HUES48 (cell line): ENCODE measurements at regions not wholly inside any gene's neighbourhood (a gene's known extent, or its start where the extent isn't known, plus 50 kb on each side); places are given as distances from the start of the nearest gene placed in this dataset.
"Not testable (repeated sequence)": the region's sequence is repeated elsewhere in the genome, so short reads cannot be mapped to it uniquely, and the experiment has no call there.

Experiments used
- H3K27ac ChIP-seq: one replicate; pipeline ENCODE4 v1.7.0; 2013; ENCODE audit warnings: low read depth, low read length, inconsistent platforms
- H3K27me3 ChIP-seq: 2 replicates; pipeline ENCODE4 v1.6.1; 2013; ENCODE audit warnings: mild to moderate bottlenecking, low read length; ENCODE audit not compliant: control insufficient read depth, insufficient read depth
- H3K36me3 ChIP-seq: 2 replicates; pipeline ENCODE4 v1.6.1; 2013; ENCODE audit warnings: low read length; ENCODE audit not compliant: control insufficient read depth, insufficient read depth
- H3K4me1 ChIP-seq: 2 replicates; pipeline ENCODE4 v1.6.1; 2013; ENCODE audit warnings: mild to moderate bottlenecking, low read length; ENCODE audit not compliant: control insufficient read depth, insufficient read depth
- H3K4me3 ChIP-seq: 2 replicates; pipeline ENCODE4 v1.5.1; 2013; ENCODE audit warnings: mild to moderate bottlenecking, low read depth, low read length
- H3K9ac ChIP-seq: 2 replicates; pipeline ENCODE4 v1.6.1; 2013; ENCODE audit warnings: mild to moderate bottlenecking, low read depth, low read length, moderate library complexity
- H3K9me3 ChIP-seq: 2 replicates; pipeline ENCODE4 v1.6.1; 2013; ENCODE audit warnings: low read length; ENCODE audit not compliant: control insufficient read depth, insufficient read depth

- not testable (repeated sequence) for H3K27ac ChIP-seq, H3K36me3 ChIP-seq, H3K4me1 ChIP-seq, H3K9ac ChIP-seq, H3K9me3 ChIP-seq, H3K27me3 ChIP-seq, H3K4me3 ChIP-seq
Measured at GRCh38 chr2:194021130-194021529, 1635.9 kb upstream of the SLC39A10 start.

DNA sequence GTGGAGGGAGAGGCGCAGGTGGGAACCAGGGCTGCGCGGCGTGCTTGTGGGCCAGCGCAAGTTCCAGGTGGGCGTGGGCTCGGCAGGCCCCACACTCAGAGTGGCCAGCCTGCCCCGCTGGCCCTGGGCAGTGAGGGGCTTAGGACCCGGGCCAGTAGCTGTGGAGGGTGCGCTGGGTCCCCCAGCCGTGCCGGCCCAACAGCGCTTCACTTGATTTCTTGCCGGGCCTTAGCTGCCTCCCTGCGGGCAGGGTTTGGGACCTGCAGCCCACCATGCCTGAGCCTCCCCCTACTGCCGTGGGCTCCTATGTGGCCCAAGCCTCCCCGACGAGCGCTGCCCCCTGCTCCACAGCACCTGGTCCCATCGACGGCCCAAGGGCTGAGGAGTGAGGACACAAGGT lies 1636.9 kb upstream of the SLC39A10 start:
- H3K9ac ChIP-seq: no peak overlapping the region
- peaks cover 7% of the 10 kb centered on the region; the same call in 1 of the 2 replicates for H3K4me1 ChIP-seq
- H3K9me3 ChIP-seq: no peaks in the 10 kb centered on the region
- no peaks in the 10 kb centered on the region for H3K36me3 ChIP-seq
- no peaks in the 10 kb centered on the region for H3K27me3 ChIP-seq
- no peak overlapping the region for H3K27ac ChIP-seq
- H3K4me3 ChIP-seq: no peak overlapping the region

GRCh38 chr2:194015751-194016150 lies 1641.3 kb upstream of the SLC39A10 start:
- no peak overlapping the region for H3K9ac ChIP-seq
- H3K4me1 ChIP-seq: peaks cover 7% of the 10 kb centered on the region; the same call in 1 of the 2 replicates
- H3K36me3 ChIP-seq: no peaks in the 10 kb centered on the region
- no peak overlapping the region for H3K27ac ChIP-seq
- no peaks in the 10 kb centered on the region for H3K27me3 ChIP-seq
- H3K9me3 ChIP-seq: no peaks in the 10 kb centered on the region
- H3K4me3 ChIP-seq: no peak overlapping the region

- Histone ChIP-seq H3K4me1 (peaks cover 7% of the 10 kb centered on the region; the same call in 1 of the 2 replicates), H3K27me3 (no peaks in the 10 kb centered on the region), H3K4me3 (no peak overlapping the region), H3K36me3 (no peaks in the 10 kb centered on the region), H3K9me3 (no peaks in the 10 kb centered on the region), H3K9ac (no peak overlapping the region), H3K27ac (no peak overlapping the region)
Measured at GRCh38 chr2:194014639-194015038, 1642.4 kb upstream of the SLC39A10 start.

DNA sequence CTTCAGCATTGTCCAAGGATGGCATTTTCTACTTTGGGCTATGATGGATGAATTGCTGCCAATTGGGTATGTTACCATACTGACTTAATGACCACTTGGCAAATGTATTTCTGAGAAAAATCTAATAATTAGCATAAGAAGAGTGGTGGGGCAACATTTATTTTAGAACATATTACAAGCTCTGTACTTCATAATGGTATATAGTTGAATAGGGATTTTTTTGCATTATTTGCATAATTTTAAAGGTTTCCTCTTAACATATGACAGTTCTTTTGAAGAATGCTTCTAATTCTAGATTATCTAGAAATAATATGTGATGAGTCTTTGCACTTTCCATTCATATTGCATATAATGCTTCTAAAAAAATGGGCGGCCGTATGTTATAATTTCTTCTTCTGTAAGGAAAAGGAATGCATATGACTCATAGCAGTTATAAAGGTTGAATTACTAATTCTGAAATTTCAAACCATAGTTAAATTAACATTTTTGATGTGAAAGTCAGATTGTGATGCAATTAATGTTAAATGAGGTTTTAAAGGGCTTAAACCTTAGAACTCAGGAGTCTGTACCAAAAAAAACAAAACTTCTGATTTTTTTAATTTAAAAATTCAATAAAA lies 1652.3 kb upstream of the SLC39A10 start:
- H3K4me1 ChIP-seq: no peaks in the 10 kb centered on the region
- peaks cover 11% of the 10 kb centered on the region for H3K9me3 ChIP-seq
- H3K9ac ChIP-seq: no peak overlapping the region
- H3K27ac ChIP-seq: no peak overlapping the region
- no peaks in the 10 kb centered on the region for H3K36me3 ChIP-seq
- H3K4me3 ChIP-seq: no peak overlapping the region
- no peaks in the 10 kb centered on the region for H3K27me3 ChIP-seq

- Histone ChIP-seq H3K36me3 (no peaks in the 10 kb centered on the region), H3K9ac (no peak overlapping the region), H3K27me3 (no peaks in the 10 kb centered on the region), H3K27ac (no peak overlapping the region), H3K4me3 (no peak overlapping the region), H3K9me3 (peaks cover 11% of the 10 kb centered on the region), H3K4me1 (no peaks in the 10 kb centered on the region)
Measured at GRCh38 chr2:194003911-194004310, 1653.1 kb upstream of the SLC39A10 start.

GRCh38 chr2:194002699-194003368 lies 1654.2 kb upstream of the SLC39A10 start:
- no peaks in the 10 kb centered on the region for H3K4me1 ChIP-seq
- no peaks in the 10 kb centered on the region for H3K36me3 ChIP-seq
- H3K27me3 ChIP-seq: no peaks in the 10 kb centered on the region
- no peak overlapping the region for H3K9ac ChIP-seq
- H3K4me3 ChIP-seq: no peak overlapping the region
- H3K9me3 ChIP-seq: peaks cover 11% of the 10 kb centered on the region
- no peak overlapping the region for H3K27ac ChIP-seq

DNA sequence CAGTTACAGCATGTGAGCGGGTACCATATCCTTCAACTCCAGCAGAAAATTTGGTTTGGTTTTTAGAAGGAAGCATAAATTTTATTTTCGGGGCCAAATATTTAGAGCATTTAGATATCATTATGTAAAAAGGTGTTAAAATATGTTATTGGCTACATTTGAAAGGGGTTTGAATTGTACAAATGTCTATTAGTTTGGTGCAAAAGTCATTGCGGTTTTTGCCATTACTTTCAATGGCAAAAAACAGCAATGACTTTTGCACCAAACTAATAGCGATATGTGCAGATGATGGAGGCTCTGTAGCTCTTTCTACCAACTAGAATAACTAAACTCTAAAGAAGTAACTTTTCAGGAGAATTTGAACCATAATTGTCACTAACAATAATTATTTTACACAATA lies 1666.2 kb upstream of the SLC39A10 start:
- Histone ChIP-seq H3K4me1 (no peaks in the 10 kb centered on the region; the same call in 1 of the 2 replicates), H3K27ac (no peak overlapping the region), H3K36me3 (no peaks in the 10 kb centered on the region)

DNA sequence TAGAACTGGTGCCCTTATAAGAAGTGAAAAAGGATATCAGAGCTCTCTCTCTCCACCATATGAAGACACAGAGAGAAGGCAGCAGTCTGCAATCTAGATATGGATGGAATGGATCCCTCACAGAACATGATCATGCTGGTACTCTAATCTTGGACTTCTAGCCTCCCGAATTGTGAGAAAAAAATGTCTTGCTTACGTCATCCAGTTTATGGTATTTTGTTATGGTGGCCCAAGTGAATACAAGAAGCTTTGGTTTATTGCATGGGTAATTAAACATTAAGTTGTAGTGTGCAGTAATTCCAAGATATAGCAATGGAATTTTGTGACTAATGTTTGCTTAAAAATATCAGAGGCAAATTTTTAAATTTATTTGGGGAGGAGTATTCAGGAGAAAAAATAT lies 1667.4 kb upstream of the SLC39A10 start:
- no peaks in the 10 kb centered on the region for H3K36me3 ChIP-seq
- H3K4me1 ChIP-seq: no peaks in the 10 kb centered on the region; the same call in 1 of the 2 replicates
- no peaks in the 10 kb centered on the region for H3K27me3 ChIP-seq
- H3K9ac ChIP-seq: no peak overlapping the region
- H3K27ac ChIP-seq: no peak overlapping the region
- no peak overlapping the region for H3K4me3 ChIP-seq
- H3K9me3 ChIP-seq: no peaks in the 10 kb centered on the region

More for the DNA sequence above, 1666.2 kb upstream of the SLC39A10 start:
- Histone ChIP-seq H3K9ac (no peak overlapping the region), H3K27me3 (no peaks in the 10 kb centered on the region), H3K4me3 (no peak overlapping the region), H3K9me3 (no peaks in the 10 kb centered on the region)

GRCh38 chr2:193988784-193989183 lies 1668.2 kb upstream of the SLC39A10 start:
- no peaks in the 10 kb centered on the region; the same call in 1 of the 2 replicates for H3K4me1 ChIP-seq
- H3K36me3 ChIP-seq: no peaks in the 10 kb centered on the region
- H3K9me3 ChIP-seq: no peaks in the 10 kb centered on the region
- H3K27ac ChIP-seq: no peak overlapping the region
- no peak overlapping the region for H3K4me3 ChIP-seq
- no peak overlapping the region for H3K9ac ChIP-seq
- no peaks in the 10 kb centered on the region for H3K27me3 ChIP-seq

DNA sequence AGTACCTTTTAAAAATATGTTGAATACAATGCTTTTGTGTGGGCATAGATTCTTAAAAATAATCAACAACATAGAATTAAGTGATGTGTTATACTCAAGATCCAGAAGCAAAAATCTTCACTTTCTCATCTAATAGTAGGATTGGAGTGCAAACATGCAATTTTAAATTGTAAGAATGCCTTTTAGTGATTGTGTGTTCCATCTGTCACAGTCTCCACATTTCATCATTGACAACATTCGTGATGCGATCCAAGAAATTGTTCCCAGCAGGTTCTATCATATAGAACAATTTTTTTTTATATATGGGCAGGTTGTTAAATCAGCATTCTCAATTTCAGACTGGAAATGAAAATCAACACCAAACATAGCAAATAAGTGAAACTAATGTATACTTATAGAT lies 1671.8 kb upstream of the SLC39A10 start:
- no peak overlapping the region for H3K27ac ChIP-seq
- H3K36me3 ChIP-seq: no peaks in the 10 kb centered on the region
- no peaks in the 10 kb centered on the region for H3K9me3 ChIP-seq
- H3K9ac ChIP-seq: no peak overlapping the region
- H3K27me3 ChIP-seq: no peaks in the 10 kb centered on the region
- peaks cover 5% of the 10 kb centered on the region; the same call in 1 of the 2 replicates for H3K4me1 ChIP-seq
- H3K4me3 ChIP-seq: no peak overlapping the region
